ENCODE measurements at regions not wholly inside any gene's neighbourhood (a gene's known extent, or its start where the extent isn't known, plus 50 kb on each side); places are given as distances from the start of the nearest gene placed in this dataset.
A peak's percentile ranks its signal among the peaks of the same experiment; 100 is the strongest.

- Histone ChIP-seq H3K79me2 (ENCODE audit: control insufficient read depth in 1 of 2, insufficient read depth in 2 of 2, low read length in 2 of 2) (no peaks in the 10 kb centered on the region), H3K4me2 (ENCODE audit: insufficient read depth in 1 of 2, low read depth in 2 of 2, low read length in 2 of 2) (peak overlapping the region; percentile 98), H3K14ac (ENCODE audit: insufficient read length) (no peak overlapping the region), H3K4ac (replicated peaks; ENCODE audit: insufficient read length, low read depth, low read length) (no peak overlapping the region), H3K23ac (ENCODE audit: insufficient read length) (no peak overlapping the region), H3K27me3 (replicated peaks in 1 of 4; ENCODE audit: control insufficient read depth in 3 of 4, extremely low read depth in 1 of 4, insufficient read depth in 3 of 4, low read length in 3 of 4) (peaks cover 4 to 27% (median 22%) of the 10 kb centered on the region in 4 experiments), H2BK12ac (ENCODE audit: low read depth, low read length) (no peak overlapping the region), H2BK120ac (replicated peaks; ENCODE audit: low read depth, low read length) (no peak overlapping the region), H3K18ac (ENCODE audit: extremely low read depth, low read length) (no peak overlapping the region), H3K36me3 (ENCODE audit: control insufficient read depth in 2 of 4, insufficient read depth in 4 of 4, low read length in 3 of 4) (no peaks in the 10 kb centered on the region), H3K23me2 (ENCODE audit: low read depth, low read length) (peaks cover 12% of the 10 kb centered on the region), H2BK5ac (ENCODE audit: low read depth, low read length) (no peak overlapping the region), H2BK15ac (ENCODE audit: low read length) (no peak overlapping the region), H2AK5ac (ENCODE audit: low read depth, low read length) (no peak overlapping the region), H3K27ac (ENCODE audit: low read depth, low read length) (no peak overlapping the region), H4K20me1 (replicated peaks in 1 of 2; ENCODE audit: control insufficient read depth in 1 of 2, insufficient read depth in 2 of 2, low read length in 2 of 2) (no peaks in the 10 kb centered on the region), H3K79me1 (ENCODE audit: low read depth, low read length) (no peaks in the 10 kb centered on the region), H3K9me3 (ENCODE audit: insufficient read depth in 2 of 2, low read depth in 1 of 2, low read length in 1 of 2) (no peaks in the 10 kb centered on the region), H3K9ac (replicated peaks in 1 of 4; ENCODE audit: extremely low read depth in 1 of 4, low read depth in 3 of 4, low read length in 3 of 4) (peak overlapping the region in 3 of 4 experiments; percentile 7 to 41 (median 13); a peak in 4 of 7 replicates), H4K8ac (ENCODE audit: extremely low read depth, insufficient read depth, low read length) (0 out of 2 replicates have a peak overlapping the region, but pooled peaks have one; percentile 58), H4K91ac (replicated peaks; ENCODE audit: insufficient read length, low read length) (no peak overlapping the region), H2BK20ac (ENCODE audit: low read length) (0 out of 2 replicates have a peak overlapping the region, but pooled peaks have one; percentile 28), H4K5ac (ENCODE audit: insufficient read length, low read depth, low read length) (no peak overlapping the region), H3K4me3 (ENCODE audit: extremely low read depth in 1 of 4, insufficient read depth in 2 of 4, low read depth in 3 of 4, low read length in 4 of 4) (peak overlapping the region; percentile 74 to 86 (median 80)), H2AFZ (ENCODE audit: low read length) (peak overlapping the region; percentile 93), H3K56ac (replicated peaks; ENCODE audit: insufficient read length, low read depth, low read length) (no peak overlapping the region), H3K4me1 (replicated peaks in 1 of 4; ENCODE audit: control insufficient read depth in 3 of 4, insufficient read depth in 4 of 4, low read length in 3 of 4) (peaks cover 0 to 2% (median 0%) of the 10 kb centered on the region in 4 experiments; a peak in 1 of 7 replicates)
- FAIRE-seq (no peak), DNase-seq (ENCODE audit: low read depth in 1 of 2, low spot score in 2 of 2) (peak; percentile 49 to 79)
- CTCF ChIA-PET (ENCODE audit: partially characterized antibody) = interaction anchor here (0.6 to 1.9 kb wide), 6 partner anchors 24 to 569 kb away, joined by 3 to 7 read pairs (median 3); no protein-coding TSS in a partner anchor
- 3% methylated on average over 58 of the region's 65 CpGs; no CpG with 5 or more reads in 1 of the 2 experiments for WGBS, 2 experiments (ENCODE audit: extremely low coverage in 1 of 2, insufficient coverage in 1 of 2, insufficient read length in 1 of 2, insufficient replicate concordance in 2 of 2, low coverage in 1 of 2, low lambda C conversion rate in 2 of 2, missing lambda C conversion rate in 1 of 2)
- POLR2A ChIA-PET (ENCODE audit: partially characterized antibody) = no interaction called here
- TF ChIP-seq SP2 (IDR thresholded peaks at IDR 0.05; ENCODE audit: low read length) (no peak), GABPA (IDR thresholded peaks at IDR 0.05; ENCODE audit: borderline replicate concordance, insufficient read depth, low read length) (no peak), MAFK (IDR thresholded peaks at IDR 0.05; ENCODE audit: low read depth, low read length) (no peak), BCL11A (IDR thresholded peaks at IDR 0.05; ENCODE audit: low read depth in 2 of 2, low read length in 2 of 2) (no peak), BRCA1 (IDR thresholded peaks at IDR 0.05; ENCODE audit: low read depth, low read length) (no peak), ATF3 (IDR thresholded peaks at IDR 0.05; ENCODE audit: insufficient read depth, low read depth, low read length) (no peak), GTF2F1 (IDR thresholded peaks at IDR 0.05; ENCODE audit: borderline replicate concordance, low read depth, low read length) (no peak), POU5F1 (IDR thresholded peaks at IDR 0.05; ENCODE audit: low read depth, low read length) (no peak), ATF2 (IDR thresholded peaks at IDR 0.05; ENCODE audit: low read length) (peak; percentile 72; the same call in 1 of the 2 replicates)
These were observed 370.3 kb upstream of the SMIM31 start for GRCh38 chr4:164383358-164384220.

Data from H1 (cell line).